NT2/D1 (cell line): ENCODE measurements at regions not wholly inside any gene's neighbourhood (a gene's known extent, or its start where the extent isn't known, plus 50 kb on each side); places are given as distances from the start of the nearest gene placed in this dataset.

Experiments used
- SUZ12 ChIP-seq: IDR thresholded peaks from 2 replicates; pipeline ENCODE4 v1.6.1; 2011; ENCODE audit not compliant: insufficient read length, insufficient read depth; ENCODE audit errors: extremely low read depth
- ZNF274 ChIP-seq: IDR thresholded peaks from 2 replicates; pipeline ENCODE4 v1.6.1; 2011; ENCODE audit warnings: mild to moderate bottlenecking, low read depth, low read length

DNA sequence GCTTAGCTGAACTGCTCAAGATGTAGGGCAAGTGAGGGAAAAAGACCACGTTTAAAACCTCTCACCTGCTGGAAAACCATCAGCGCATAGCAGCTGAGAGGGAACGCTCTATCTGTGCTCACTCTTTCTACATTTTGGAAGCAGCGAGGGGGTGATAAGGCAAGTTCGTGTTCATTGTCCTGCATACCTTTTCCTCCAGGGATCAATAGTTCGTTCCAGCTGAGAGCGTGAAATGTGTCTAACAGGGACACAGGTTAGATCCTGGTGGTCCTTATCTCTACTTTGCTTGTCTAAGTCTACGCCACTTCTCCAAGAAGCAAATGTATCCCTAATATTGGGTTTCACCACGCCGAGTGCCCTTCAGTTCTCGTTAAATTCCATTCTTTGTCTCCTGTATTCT lies 183.5 kb upstream of the ZFHX3 start:
- TF ChIP-seq SUZ12 (no peak), ZNF274 (no peak)
